ENCODE measurements at regions not wholly inside any gene's neighbourhood (a gene's known extent, or its start where the extent isn't known, plus 50 kb on each side); places are given as distances from the start of the nearest gene placed in this dataset.

- Histone ChIP-seq H3K4me2 (ENCODE audit: control insufficient read depth, extremely low read depth, insufficient read depth, low read depth, low read length) (no peak overlapping the region), H2AFZ (ENCODE audit: control insufficient read depth, low read length) (no peak overlapping the region), H4K20me1 (ENCODE audit: control insufficient read depth, extremely low read depth, insufficient read depth, low read length) (no peaks in the 10 kb centered on the region), H3K36me3 (ENCODE audit: control insufficient read depth in 2 of 2, extremely low read depth in 1 of 2, insufficient read depth in 2 of 2, low read length in 2 of 2) (no peaks in the 10 kb centered on the region), H3K9ac (ENCODE audit: control insufficient read depth, extremely low read depth, insufficient read depth, low read length) (no peak overlapping the region), H3K9me1 (ENCODE audit: control insufficient read depth, extremely low read depth, insufficient read depth, low read length) (no peaks in the 10 kb centered on the region), H3K27me3 (ENCODE audit: control insufficient read depth, extremely low read depth, insufficient read depth, low read length) (no peaks in the 10 kb centered on the region), H3K9me3 (ENCODE audit: control insufficient read depth, low read depth, low read length) (no peaks in the 10 kb centered on the region), H3K27ac (ENCODE audit: control insufficient read depth, insufficient read depth, low read length) (no peak overlapping the region), H3K4me3 (ENCODE audit: control insufficient read depth in 2 of 3, extremely low read depth in 1 of 3, insufficient read depth in 2 of 3, low read depth in 1 of 3, low read length in 3 of 3) (no peak overlapping the region), H3K4me1 (ENCODE audit: control insufficient read depth, extremely low read depth, insufficient read depth, low read length) (no peaks in the 10 kb centered on the region), H3K79me2 (ENCODE audit: control insufficient read depth, insufficient read depth, low read length) (no peaks in the 10 kb centered on the region)
- dilution Hi-C loops (cut with MboI; ENCODE audit: extremely low pct_ligation_motif_present, low sequenced_read_pairs), result no loop called here
- FAIRE-seq, result no peak
- no peak for DNase-seq (ENCODE audit: low read depth, low spot score)
- TF ChIP-seq EZH2 (IDR thresholded peaks at IDR 0.05; ENCODE audit: low read length), result no peak
- TF ChIP-seq CTCF (optimal IDR thresholded peaks at IDR 0.05 in 1 of 3, IDR thresholded peaks at IDR 0.05 in 1 of 3, conservative IDR thresholded peaks at IDR 0.05 in 1 of 3; ENCODE audit: extremely low read depth in 1 of 3, insufficient read depth in 2 of 3, low read length in 3 of 3), result no peak
Measured at GRCh38 chr13:40363653-40364052, 302.8 kb downstream of the FOXO1 start.

GRCh38 chr13:40366119-40366518 lies 300.3 kb downstream of the FOXO1 start:
- Histone ChIP-seq H3K4me2 (ENCODE audit: control insufficient read depth, extremely low read depth, insufficient read depth, low read depth, low read length) (no peak overlapping the region), H3K4me1 (ENCODE audit: control insufficient read depth, extremely low read depth, insufficient read depth, low read length) (no peaks in the 10 kb centered on the region), H3K36me3 (ENCODE audit: control insufficient read depth in 2 of 2, extremely low read depth in 1 of 2, insufficient read depth in 2 of 2, low read length in 2 of 2) (no peaks in the 10 kb centered on the region), H2AFZ (ENCODE audit: control insufficient read depth, low read length) (no peak overlapping the region), H4K20me1 (ENCODE audit: control insufficient read depth, extremely low read depth, insufficient read depth, low read length) (no peaks in the 10 kb centered on the region), H3K9ac (ENCODE audit: control insufficient read depth, extremely low read depth, insufficient read depth, low read length) (no peak overlapping the region), H3K27ac (ENCODE audit: control insufficient read depth, insufficient read depth, low read length) (no peak overlapping the region), H3K79me2 (ENCODE audit: control insufficient read depth, insufficient read depth, low read length) (no peaks in the 10 kb centered on the region), H3K9me3 (ENCODE audit: control insufficient read depth, low read depth, low read length) (no peaks in the 10 kb centered on the region), H3K27me3 (ENCODE audit: control insufficient read depth, extremely low read depth, insufficient read depth, low read length) (no peaks in the 10 kb centered on the region), H3K9me1 (ENCODE audit: control insufficient read depth, extremely low read depth, insufficient read depth, low read length) (no peaks in the 10 kb centered on the region), H3K4me3 (ENCODE audit: control insufficient read depth in 2 of 3, extremely low read depth in 1 of 3, insufficient read depth in 2 of 3, low read depth in 1 of 3, low read length in 3 of 3) (no peak overlapping the region)
- FAIRE-seq (no peak), DNase-seq (ENCODE audit: low read depth, low spot score) (no peak)
- TF ChIP-seq EZH2 (IDR thresholded peaks at IDR 0.05; ENCODE audit: low read length) (no peak), CTCF (optimal IDR thresholded peaks at IDR 0.05 in 1 of 3, IDR thresholded peaks at IDR 0.05 in 1 of 3, conservative IDR thresholded peaks at IDR 0.05 in 1 of 3; ENCODE audit: extremely low read depth in 1 of 3, insufficient read depth in 2 of 3, low read length in 3 of 3) (no peak)
- dilution Hi-C loops (cut with MboI; ENCODE audit: extremely low pct_ligation_motif_present, low sequenced_read_pairs), result no loop called here

All from keratinocyte (primary cell).